Left renal cortex interstitium (tissue), 4 donors: ENCODE measurements at regions not wholly inside any gene's neighbourhood (a gene's known extent, or its start where the extent isn't known, plus 50 kb on each side); places are given as distances from the start of the nearest gene placed in this dataset.
A peak's percentile ranks its signal among the peaks of the same experiment; 100 is the strongest.

Experiments used
- DNase-seq, 4 donors: peaks; one replicate each; pipeline ENCODE4 v3.0.0-alpha.2; 2013; ENCODE audit warnings: low read depth in 4 of 4, low spot score in 2 of 4, missing footprints in 1 of 4

- DNase-seq: no peak
Measured at GRCh38 chr15:61308437-61308836, 79.3 kb upstream of the RORA start.

GRCh38 chr15:61307474-61307873 lies 78.4 kb upstream of the RORA start:
- DNase-seq: no peak

- no peak for DNase-seq
Measured at GRCh38 chr15:61301701-61302100, 72.6 kb upstream of the RORA start.

- DNase-seq: peak in 1 of 4 donors; percentile 9
Measured at GRCh38 chr15:61299075-61299763, 70.1 kb upstream of the RORA start.

- no peak for DNase-seq
Measured at GRCh38 chr15:61295239-61295638, 66.1 kb upstream of the RORA start.

- DNase-seq: no peak
Measured at GRCh38 chr15:61282661-61283060, 53.6 kb upstream of the RORA start.

GRCh38 chr15:61281328-61281727 lies 52.2 kb upstream of the RORA start:
- DNase-seq: no peak
